NCI-H446 (cell line): ENCODE measurements at regions not wholly inside any gene's neighbourhood (a gene's known extent, or its start where the extent isn't known, plus 50 kb on each side); places are given as distances from the start of the nearest gene placed in this dataset.

Experiments
- DNase-seq, 2 experiments: peaks; one replicate each; lab custom pipeline; 2025; lab: John Stamatoyannopoulos, UW

- no peak for DNase-seq
Measured at GRCh38 chr15:69712991-69713390, 260.4 kb downstream of the RPLP1 start.

- DNase-seq, result no peak
Measured at GRCh38 chr15:69713726-69714559, 261.3 kb downstream of the RPLP1 start.

- DNase-seq, result no peak
Measured at GRCh38 chr15:69715210-69715609, 262.6 kb downstream of the RPLP1 start.

- DNase-seq, result no peak
Measured at GRCh38 chr15:69718436-69718835, 265.8 kb downstream of the RPLP1 start.

- no peak for DNase-seq
Measured at GRCh38 chr15:69718916-69719315, 266.3 kb downstream of the RPLP1 start.

- no peak for DNase-seq
Measured at GRCh38 chr15:69719527-69720240, 267.1 kb downstream of the RPLP1 start.

DNA sequence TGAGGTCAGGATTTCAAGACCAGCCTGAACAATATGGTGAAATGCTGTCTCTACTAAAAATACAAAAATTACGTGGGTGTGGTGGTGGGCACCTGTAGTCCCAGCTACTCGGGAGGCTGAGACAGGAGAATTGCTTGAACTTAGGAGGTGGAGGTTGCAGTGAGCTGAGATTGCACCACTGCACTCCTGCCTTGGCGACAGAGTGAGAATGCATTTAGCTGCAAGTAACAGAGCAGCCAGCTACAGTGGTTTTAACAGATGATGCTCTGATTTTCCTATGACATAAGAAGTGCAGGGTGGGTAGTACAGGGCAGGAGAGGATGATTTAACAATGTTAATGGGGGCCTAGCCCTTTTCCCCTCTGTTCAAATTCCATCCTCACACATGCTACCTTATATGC, 267.9 kb downstream of the RPLP1 start:
- DNase-seq, result no peak

- DNase-seq, result no peak
Measured at GRCh38 chr15:69722924-69723323, 270.3 kb downstream of the RPLP1 start.

GRCh38 chr15:69723404-69724096, 270.9 kb downstream of the RPLP1 start:
- DNase-seq, result peak; percentile 1 to 41

DNA sequence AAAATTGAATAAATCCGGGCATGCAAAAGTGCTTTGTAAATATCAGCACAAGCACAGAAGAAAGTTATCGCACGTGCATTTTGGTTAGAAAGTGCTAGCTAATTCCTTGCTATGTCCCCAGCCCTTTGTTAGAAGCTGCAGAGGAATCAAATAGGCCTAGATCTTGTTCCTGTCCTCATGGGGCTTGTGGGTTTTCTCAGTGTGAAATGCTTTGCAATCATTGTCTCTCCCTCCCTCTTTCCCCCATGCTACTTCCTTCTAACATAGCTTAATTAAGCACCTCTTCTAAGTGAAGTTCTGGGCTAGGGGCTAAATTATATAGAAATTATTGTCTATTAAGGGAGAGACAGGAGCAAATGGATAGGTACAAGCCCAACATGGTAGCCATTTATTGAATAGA, 271.7 kb downstream of the RPLP1 start:
- no peak for DNase-seq

- no peak for DNase-seq
Measured at GRCh38 chr15:69725275-69725674, 272.7 kb downstream of the RPLP1 start.

DNA sequence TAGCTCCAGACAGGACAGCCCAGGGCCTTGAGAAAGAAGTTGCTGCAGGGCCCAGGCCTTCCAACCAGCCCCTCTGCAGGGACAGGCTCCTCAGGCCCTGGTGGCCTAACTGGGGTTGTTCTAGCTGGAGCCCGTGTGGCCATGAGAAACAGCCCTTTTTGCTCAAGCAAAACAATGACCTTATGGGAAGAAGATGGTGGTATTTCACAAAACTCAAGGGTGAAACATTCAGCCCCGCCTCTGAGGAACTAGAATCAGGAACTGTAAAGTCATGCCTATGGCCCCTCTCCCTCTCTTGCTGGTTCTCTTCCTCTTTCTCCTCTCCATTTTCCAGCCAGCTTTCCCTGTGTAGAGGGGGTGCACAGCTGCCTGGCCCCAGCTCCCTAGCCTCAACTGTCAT, 273.3 kb downstream of the RPLP1 start:
- DNase-seq, result no peak

GRCh38 chr15:69727121-69727924, 274.7 kb downstream of the RPLP1 start:
- no peak for DNase-seq

DNA sequence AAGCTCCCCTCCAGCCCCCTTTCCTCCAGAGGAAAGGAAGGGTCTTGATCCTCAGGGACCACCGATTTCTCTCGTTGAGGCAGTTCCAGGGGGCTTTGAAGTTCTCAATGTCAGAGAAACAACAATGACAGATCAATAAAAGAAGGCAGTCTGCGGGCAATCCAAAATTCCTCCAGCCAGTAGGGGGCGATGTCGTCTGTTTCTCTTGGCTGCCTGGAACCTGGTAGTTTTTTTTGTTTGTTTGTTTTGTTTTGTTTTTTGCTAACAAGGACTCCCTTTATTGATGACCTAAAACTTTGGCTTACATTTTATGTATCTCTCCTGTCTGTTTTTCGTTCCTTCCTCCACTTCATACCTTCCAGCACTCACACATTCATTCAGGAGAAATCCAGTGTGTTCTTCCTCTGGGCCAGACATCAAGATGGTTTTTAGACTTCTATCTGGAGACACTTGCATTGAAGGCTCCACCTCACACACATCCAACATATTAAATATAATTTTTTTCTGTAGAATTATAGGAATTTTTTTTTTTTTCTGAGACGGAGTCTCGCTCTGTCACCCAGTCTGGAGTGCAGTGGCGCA, 276.6 kb downstream of the RPLP1 start:
- peak in 1 of 2 experiments; percentile 2 for DNase-seq

- DNase-seq, result no peak
Measured at GRCh38 chr15:69730281-69731080, 277.9 kb downstream of the RPLP1 start.

DNA sequence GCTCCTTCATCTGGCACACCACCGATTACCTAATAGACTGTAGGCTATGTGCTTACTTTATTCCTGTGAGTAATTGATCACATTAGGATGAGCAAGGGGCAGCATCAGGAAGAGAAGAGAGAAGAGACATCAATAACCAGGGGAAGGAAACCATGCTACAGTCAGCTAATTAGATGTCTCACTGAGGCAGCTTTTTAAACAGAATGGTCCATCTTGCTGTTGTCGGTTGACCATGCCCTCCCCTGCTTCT, 278.4 kb downstream of the RPLP1 start:
- no peak for DNase-seq

GRCh38 chr15:69731581-69731980, 279.0 kb downstream of the RPLP1 start:
- DNase-seq, result no peak

DNA sequence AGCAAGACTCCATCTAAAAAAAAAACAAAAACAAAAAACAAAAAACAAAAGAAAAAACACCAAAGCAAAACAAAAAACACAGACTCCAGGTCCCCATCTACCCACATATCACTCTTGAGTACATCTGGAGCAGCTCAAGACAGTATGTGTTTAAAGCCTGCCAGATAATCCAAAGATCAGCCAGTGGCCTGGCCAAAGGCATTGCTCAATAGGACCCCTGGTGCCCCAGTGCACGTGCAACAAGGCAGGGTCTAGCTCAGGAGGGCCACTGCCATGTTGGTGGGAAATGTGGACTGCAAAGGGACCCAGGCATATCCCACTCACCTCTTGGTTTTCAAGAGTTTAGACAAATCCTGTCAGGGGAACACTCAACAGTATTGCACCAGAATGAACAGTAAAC, 279.5 kb downstream of the RPLP1 start:
- no peak for DNase-seq

DNA sequence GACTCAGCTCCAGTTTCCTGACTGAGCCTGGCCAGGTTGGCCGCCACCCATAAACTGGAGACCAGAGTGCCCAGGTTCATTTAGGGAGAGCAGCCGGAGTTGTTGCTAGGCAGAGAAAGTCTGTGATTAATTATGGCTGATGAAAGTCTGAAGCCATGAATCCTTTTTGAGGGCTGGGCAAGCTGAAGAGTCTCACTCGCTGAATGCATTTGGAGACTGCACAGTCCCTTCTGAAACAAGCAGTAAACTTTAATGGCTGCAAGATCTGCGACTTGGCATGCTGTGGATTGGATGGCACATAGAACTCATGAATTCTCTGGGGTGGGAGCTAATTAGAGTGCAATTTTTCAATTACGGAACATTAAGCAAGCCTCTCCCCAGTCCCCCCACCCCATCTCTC, 282.1 kb downstream of the RPLP1 start:
- DNase-seq, result no peak

DNA sequence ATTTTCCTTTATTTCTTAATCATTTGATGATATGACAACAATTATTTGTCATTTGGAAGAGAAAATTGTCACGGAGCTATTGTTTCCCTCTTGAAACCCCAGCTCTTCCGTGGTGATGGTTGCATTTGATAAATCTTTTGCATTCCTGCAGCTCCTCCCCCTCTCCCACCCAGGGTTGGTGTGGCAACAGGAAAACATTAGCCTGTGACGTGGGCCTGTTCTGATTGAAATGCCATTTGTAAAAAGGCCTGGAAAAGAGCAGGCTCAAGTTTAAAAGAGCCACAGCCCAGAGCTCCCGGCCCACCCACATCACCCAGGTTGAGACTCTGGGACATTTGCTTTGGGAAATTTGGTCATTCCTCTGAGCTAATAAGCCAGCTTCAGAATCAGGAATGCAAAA, 282.5 kb downstream of the RPLP1 start:
- DNase-seq, result no peak

DNA sequence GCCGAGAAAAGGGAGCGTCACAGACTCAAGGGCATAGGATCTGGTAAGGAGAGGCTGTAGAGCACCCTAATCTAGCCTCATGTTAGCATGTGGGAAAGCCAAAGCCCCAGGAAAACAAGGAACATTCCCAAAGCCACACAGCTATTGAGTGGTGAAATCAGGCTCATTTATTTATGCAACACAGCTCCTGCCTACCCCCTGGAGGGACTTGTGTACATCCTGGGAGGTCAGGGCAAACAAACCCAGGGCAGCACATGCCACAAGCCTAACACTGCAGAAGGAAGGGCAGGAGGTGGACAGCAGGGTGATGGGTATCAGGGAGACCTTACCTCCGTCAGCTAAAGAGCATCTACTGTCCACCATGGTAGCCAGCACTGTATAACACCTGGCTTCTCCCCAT, 283.5 kb downstream of the RPLP1 start:
- DNase-seq, result no peak
